AG09319 (cell line): ENCODE measurements at regions not wholly inside any gene's neighbourhood (a gene's known extent, or its start where the extent isn't known, plus 50 kb on each side); places are given as distances from the start of the nearest gene placed in this dataset.

Experiments
- DNase-seq: peaks from one replicate; pipeline ENCODE4 v3.0.0-alpha.2; 2010; ENCODE audit warnings: low read depth; ENCODE audit errors: extremely low read depth
- CTCF ChIP-seq: IDR thresholded peaks from 2 replicates; pipeline ENCODE4 v1.5.1; 2011; ENCODE audit warnings: low read depth, mild to moderate bottlenecking, inconsistent platforms, low read length, moderate library complexity

- no peak for TF ChIP-seq CTCF
- no peak for DNase-seq
Observed at GRCh38 chr10:110409926-110410325, 87.8 kb upstream of the DUSP5 start.

- DNase-seq, result peak; percentile 86
- TF ChIP-seq CTCF, result no peak
Observed at GRCh38 chr10:110410329-110411046, 87.2 kb upstream of the DUSP5 start.

- no peak for TF ChIP-seq CTCF
- DNase-seq, result no peak
Observed at GRCh38 chr10:110411047-110411410, 86.7 kb upstream of the DUSP5 start.

DNA sequence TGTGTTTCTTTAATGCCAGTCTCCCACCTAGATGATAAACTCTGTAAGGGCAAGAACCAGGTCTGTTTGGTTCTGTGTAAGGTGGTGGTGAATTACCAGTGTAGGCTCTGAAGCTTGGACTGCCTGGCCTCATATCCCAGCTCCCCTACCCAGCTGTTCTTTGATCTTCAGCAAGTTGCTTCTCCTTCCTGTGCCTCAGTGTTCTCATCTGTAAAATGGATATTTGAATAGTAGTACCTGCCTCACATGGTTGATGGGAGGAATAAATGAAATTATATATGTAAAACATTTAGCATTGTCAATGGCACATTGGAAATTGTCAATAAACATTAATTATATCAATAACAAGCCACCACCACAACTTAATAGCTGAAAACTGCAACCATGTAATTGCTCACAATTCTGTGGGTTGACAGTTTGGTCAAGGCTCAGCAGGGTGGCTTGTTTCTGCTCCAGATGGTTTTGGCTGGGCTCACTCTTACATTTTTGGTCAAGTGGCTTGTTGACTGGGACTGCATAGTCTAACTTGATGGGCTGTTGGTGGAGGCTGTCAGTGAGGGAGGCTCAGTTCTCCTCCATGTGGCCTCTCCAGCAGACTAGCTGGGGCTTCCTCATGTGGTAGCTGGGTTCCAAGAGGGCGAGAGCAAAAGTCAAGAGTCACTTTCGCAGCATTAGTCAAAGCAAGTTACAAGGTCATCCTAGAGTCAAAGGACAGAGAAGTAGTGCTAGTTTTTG lies 84.5 kb upstream of the DUSP5 start:
- no peak for DNase-seq
- TF ChIP-seq CTCF, result no peak

- DNase-seq, result no peak
Observed at GRCh38 chr10:110413903-110414547, 83.7 kb upstream of the DUSP5 start.

DNA sequence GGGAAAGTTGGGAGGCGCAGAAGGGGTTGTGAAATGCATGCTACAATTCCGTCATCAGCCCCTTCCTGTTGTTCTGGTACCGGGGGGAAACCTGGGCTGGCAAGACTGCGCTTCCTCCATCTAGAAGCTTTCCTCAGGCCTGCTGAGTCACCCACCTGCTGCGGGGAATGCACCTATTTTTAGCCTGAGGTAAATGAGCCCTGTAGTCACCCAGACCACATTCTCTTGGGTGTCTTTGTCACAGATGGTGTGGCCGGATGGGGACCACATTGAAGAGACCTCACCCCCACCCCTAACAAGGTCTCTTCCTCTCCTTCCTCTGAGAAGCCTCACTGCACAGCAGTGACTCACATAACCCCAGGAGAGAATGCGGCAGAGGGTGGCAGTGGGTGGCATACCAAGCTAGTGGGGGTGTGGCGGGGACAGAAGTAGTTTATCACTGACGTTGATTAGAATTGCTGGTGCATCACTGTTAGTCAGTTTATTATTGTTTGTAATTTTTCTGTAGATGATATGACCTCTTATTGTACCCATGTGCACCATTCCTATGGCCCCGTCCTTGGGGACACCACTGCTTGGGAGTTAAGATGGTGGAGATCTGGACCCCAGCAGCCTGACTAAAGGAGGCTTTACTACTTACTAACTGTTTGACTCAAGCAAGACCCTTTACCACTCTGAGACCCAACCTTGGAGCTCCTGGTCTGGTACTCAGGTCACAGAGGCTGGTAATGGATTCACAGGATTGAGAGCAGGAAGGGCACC lies 83.0 kb upstream of the DUSP5 start:
- DNase-seq, result no peak
- TF ChIP-seq CTCF, result no peak

More at GRCh38 chr10:110413903-110414547, 83.7 kb upstream of the DUSP5 start:
- TF ChIP-seq CTCF, result no peak
